GM18508 (cell line): ENCODE measurements at regions not wholly inside any gene's neighbourhood (a gene's known extent, or its start where the extent isn't known, plus 50 kb on each side); places are given as distances from the start of the nearest gene placed in this dataset.

ENCODE experiments used
- ATAC-seq: cut with Tn5 transposase; IDR thresholded peaks from one replicate; pipeline ENCODE4 v1.9.1; 2021; ENCODE audit warnings: moderate number of reproducible peaks; ENCODE audit not compliant: insufficient read depth, unreplicated experiment

- no peak for ATAC-seq
These were observed 76.4 kb upstream of the FAR2 start for GRCh38 chr12:29072631-29073030.

- ATAC-seq = peak; percentile 62
These were observed 75.3 kb upstream of the FAR2 start for GRCh38 chr12:29073631-29074239.

GRCh38 chr12:29081101-29081500 lies 68.0 kb upstream of the FAR2 start:
- ATAC-seq = no peak

GRCh38 chr12:29082522-29082921 lies 66.6 kb upstream of the FAR2 start:
- ATAC-seq = no peak

GRCh38 chr12:29086325-29087271 lies 62.5 kb upstream of the FAR2 start:
- no peak for ATAC-seq

GRCh38 chr12:29088611-29089219 lies 60.4 kb upstream of the FAR2 start:
- ATAC-seq = no peak
